ENCODE measurements at regions not wholly inside any gene's neighbourhood (a gene's known extent, or its start where the extent isn't known, plus 50 kb on each side); places are given as distances from the start of the nearest gene placed in this dataset.
"Not testable (repeated sequence)": the region's sequence is repeated elsewhere in the genome, so short reads cannot be mapped to it uniquely, and the experiment has no call there.

- DNase-seq (ENCODE audit: low read depth), result no peak
Measured at GRCh38 chr13:110811008-110811720, 97.7 kb downstream of the ING1 start.

DNA sequence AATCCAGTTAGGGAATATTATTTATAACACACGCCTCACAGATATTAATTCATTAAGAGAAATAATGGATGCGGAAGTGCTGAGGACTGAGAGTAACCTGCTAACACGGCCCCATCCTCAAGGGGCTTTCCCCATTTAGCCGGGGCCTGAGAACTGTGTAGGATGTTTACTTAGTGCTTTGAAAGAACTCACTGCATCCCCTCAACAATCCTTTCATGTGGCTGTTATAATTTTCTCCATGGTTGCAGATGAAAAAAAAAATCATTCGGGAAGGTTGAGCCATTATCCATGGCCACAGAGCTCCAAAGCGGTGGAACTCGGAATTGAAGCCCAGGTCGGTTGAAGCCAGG lies 98.2 kb downstream of the ING1 start:
- no peak for DNase-seq (ENCODE audit: low read depth)

- no peak for DNase-seq (ENCODE audit: low read depth)
Measured at GRCh38 chr13:110812121-110812868, 98.8 kb downstream of the ING1 start.

DNA sequence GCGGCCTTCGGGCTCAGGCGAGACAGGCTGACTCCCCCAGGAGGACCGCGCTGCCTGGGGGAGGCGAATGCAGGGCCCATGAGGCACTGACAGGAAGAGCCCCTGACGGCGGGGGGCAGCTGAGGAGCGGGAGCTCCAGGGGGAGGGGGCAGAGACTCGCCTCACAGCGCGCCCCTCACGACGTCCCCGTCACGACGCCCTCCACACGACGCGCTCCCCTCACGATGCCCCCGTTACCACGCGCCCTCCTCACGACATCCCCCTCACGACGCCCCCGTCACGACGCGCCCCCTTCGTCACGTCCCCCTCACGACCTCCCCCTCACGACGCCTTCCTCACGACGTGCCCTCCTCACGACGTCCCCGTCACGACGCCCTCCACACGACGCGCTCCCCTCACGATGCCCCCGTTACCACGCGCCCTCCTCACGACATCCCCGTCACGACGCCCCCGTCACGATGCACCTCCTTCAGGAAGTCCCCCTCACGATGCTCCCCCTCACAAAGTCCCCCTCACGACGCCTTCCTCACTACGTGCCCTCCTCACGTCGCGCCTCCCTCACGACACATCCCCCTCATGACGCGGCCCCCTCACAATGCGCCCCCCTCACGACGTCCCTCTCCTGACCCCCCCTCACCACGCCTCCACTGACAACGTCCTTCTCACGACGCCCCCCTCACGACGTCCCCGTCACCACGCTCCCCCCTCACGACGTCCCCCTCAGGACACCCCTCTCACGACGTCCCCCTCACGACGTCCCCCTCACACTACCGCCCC lies 99.6 kb downstream of the ING1 start:
- DNase-seq (ENCODE audit: low read depth), result no peak

GRCh38 chr13:110813646-110814624 lies 100.4 kb downstream of the ING1 start:
- no peak for DNase-seq (ENCODE audit: low read depth)

- DNase-seq (ENCODE audit: low read depth), result no peak
Measured at GRCh38 chr13:110815471-110816204, 99.2 kb downstream of the ANKRD10 start.

DNA sequence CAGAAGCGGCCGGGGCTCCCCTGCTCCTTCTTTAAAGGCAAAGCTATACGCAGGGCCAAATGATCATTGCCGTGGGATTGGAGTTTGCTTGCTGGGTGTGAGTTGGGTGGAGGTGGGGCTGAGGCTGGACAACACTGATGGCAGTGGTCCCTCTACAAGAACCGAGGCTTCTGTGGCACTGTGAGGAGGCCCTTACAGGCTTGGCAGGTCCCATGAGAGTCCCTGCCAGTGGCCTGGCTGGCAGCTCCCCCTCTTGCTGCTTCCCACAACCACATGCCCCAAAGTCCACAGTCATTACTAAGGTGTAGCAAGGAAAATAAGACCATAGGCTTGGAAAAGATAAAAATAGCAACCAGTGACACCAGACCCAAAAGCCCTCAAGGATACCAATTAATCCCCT lies 98.4 kb downstream of the ANKRD10 start:
- no peak for DNase-seq (ENCODE audit: low read depth)

GRCh38 chr13:110817143-110817542 lies 97.7 kb downstream of the ANKRD10 start:
- DNase-seq (ENCODE audit: low read depth), result no peak

GRCh38 chr13:110818747-110819146 lies 96.1 kb downstream of the ANKRD10 start:
- no peak for DNase-seq (ENCODE audit: low read depth)

GRCh38 chr13:110819203-110820014 lies 95.5 kb downstream of the ANKRD10 start:
- peak; percentile 72 for DNase-seq (ENCODE audit: low read depth)

- DNase-seq (ENCODE audit: low read depth), result no peak
Measured at GRCh38 chr13:110820322-110820721, 94.5 kb downstream of the ANKRD10 start.

DNA sequence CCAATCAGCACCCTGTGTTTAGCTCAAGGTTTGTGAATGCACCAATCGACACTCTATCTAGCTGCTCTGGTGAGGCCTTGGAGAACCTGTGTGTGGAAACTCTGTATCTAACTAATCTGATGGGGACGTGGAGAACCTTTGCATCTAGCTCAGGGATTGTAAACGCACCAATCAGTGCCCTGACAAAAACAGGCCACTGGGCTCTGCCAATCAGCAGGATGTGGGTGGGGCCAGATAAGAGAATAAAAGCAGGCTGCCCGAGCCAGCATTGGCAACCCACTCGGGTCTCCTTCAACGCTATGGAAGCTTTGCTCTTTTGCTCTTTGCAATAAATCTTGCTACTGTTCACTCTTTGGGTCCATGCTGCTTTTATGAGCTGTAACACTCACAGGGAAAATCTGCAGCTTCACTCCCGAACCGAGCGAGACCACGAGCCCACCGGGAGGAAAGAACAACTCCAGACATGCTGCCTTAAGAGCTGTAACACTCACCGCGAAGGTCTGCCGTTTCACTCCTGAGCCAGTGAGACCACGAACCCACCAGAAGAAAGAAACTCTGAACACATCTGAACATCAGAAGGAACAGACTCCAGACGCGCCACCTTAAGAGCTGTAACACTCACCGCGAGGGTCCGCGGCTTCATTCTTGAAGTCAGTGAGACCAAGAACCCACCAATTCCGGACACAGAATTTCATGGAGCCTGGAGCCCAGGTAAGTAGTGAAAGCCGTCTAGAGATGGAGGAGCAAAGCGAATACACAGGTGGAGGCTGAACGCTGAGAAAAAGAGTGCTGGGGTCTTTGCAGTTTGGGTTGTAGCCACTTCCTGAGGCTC lies 92.8 kb downstream of the ANKRD10 start:
- DNase-seq (ENCODE audit: low read depth), result not testable (repeated sequence)

DNA sequence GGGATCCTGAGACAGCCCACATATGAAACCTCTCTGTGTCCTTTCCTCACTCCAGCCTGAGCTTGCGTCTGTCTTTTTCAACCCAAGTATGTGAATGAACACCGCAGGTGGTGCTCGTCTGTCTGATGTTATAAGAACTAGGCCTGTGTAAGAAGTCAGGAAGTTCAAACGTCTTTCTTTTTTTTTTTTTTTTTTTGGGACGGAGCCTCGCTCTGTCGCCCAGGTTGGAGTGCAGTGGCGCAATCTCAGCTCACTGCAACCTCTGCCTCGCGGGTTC lies 92.3 kb downstream of the ANKRD10 start:
- no peak for DNase-seq (ENCODE audit: low read depth)

GRCh38 chr13:110824702-110825300 lies 90.1 kb downstream of the ANKRD10 start:
- no peak for DNase-seq (ENCODE audit: low read depth)

DNA sequence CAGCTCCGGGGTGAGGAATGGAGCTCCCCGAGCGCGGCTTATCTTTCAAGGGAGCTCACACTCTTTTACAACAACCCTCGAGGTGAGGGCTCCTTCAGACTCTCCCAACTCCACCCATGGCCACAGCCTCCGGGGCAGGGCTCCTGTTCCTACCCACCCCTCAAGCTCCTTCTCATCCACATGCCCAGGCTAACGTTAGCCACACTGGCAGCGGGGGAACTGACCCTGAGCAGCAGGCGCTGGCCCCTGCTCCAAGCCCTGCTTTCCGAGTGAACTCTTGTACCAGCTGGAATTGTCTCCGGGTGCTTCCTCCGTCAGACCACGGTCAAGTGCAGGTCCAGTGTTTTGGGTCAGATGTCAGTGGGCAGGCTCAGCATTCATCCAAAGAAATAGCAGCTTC lies 89.4 kb downstream of the ANKRD10 start:
- no peak for DNase-seq (ENCODE audit: low read depth)

GRCh38 chr13:110826101-110826500 lies 88.8 kb downstream of the ANKRD10 start:
- no peak for DNase-seq (ENCODE audit: low read depth)

- no peak for DNase-seq (ENCODE audit: low read depth)
Measured at GRCh38 chr13:110826861-110827672, 87.8 kb downstream of the ANKRD10 start.

All from activated T-cell treated with anti-CD3 and anti-CD28 coated beads for 24 hours (primary cell).